CD8-positive, alpha-beta memory T cell (primary cell): ENCODE measurements at regions not wholly inside any gene's neighbourhood (a gene's known extent, or its start where the extent isn't known, plus 50 kb on each side); places are given as distances from the start of the nearest gene placed in this dataset.

Experiments used
- CTCF ChIA-PET: fragments of 350-600 bp; sonication (Branson Sonifier 250); formaldehyde crosslinking; loops from one replicate; lab custom pipeline; 2021; ENCODE audit warnings: antibody characterized with exemption; lab: Charles Lee
- POLR2A ChIA-PET: fragments of 350-600 bp; sonication (Branson Sonifier 250); formaldehyde crosslinking; loops from one replicate; lab custom pipeline; 2021; ENCODE audit warnings: antibody characterized with exemption; lab: Charles Lee
- DNase-seq, 5 donors: peaks; one replicate each; pipeline versions ENCODE4 v3.0.0 to v3.0.0-alpha.2; 2020 to 2022; ENCODE audit warnings: mixed read lengths in 1 of 5
- H3K27ac ChIP-seq: one replicate; pipeline ENCODE4 v1.7.0; 2013; ENCODE audit warnings: low read depth, mild to moderate bottlenecking, low read length, moderate library complexity
- H3K27me3 ChIP-seq: 2 replicates; pipeline ENCODE4 v1.7.0; 2013; ENCODE audit warnings: low read length, mild to moderate bottlenecking; ENCODE audit not compliant: insufficient read depth, poor library complexity, severe bottlenecking
- H3K36me3 ChIP-seq: 2 replicates; pipeline ENCODE4 v1.7.0; 2013; ENCODE audit warnings: mild to moderate bottlenecking, low read length, moderate library complexity; ENCODE audit not compliant: insufficient read depth
- H3K4me1 ChIP-seq: 2 replicates; pipeline ENCODE4 v1.7.0; 2013; ENCODE audit warnings: mild to moderate bottlenecking, low read length, moderate library complexity; ENCODE audit not compliant: insufficient read depth
- H3K4me3 ChIP-seq: 2 replicates; pipeline ENCODE4 v1.7.0; 2013; ENCODE audit warnings: mild to moderate bottlenecking, low read length
- H3K9me3 ChIP-seq: 2 replicates; pipeline ENCODE4 v1.7.0; 2013; ENCODE audit warnings: mild to moderate bottlenecking, low read length
- H3K27ac Mint-ChIP-seq, 8 donors: one replicate each; pipeline ENCODE4 v1.8.0; 2020 to 2021; ENCODE audit warnings: mixed read lengths in 8 of 8, mild to moderate bottlenecking in 6 of 8, inconsistent platforms in 3 of 8, moderate library complexity in 3 of 8
- H3K27me3 Mint-ChIP-seq, 2 donors: one replicate each; pipeline ENCODE4 v1.8.0; 2020 to 2021; ENCODE audit warnings: mixed read lengths in 2 of 2, mild to moderate bottlenecking in 1 of 2, moderate library complexity in 1 of 2
- H3K36me3 Mint-ChIP-seq, 3 donors: one replicate each; pipeline ENCODE4 v1.8.0; 2020 to 2021; ENCODE audit warnings: mixed read lengths in 3 of 3, inconsistent platforms in 1 of 3, mild to moderate bottlenecking in 1 of 3
- H3K4me1 Mint-ChIP-seq, 3 donors: one replicate each; pipeline ENCODE4 v1.8.0; 2020 to 2021; ENCODE audit warnings: mixed read lengths in 3 of 3, inconsistent platforms in 1 of 3, mild to moderate bottlenecking in 1 of 3
- H3K4me3 Mint-ChIP-seq, 7 donors: one replicate each; pipeline ENCODE4 v1.8.0; 2020 to 2021; ENCODE audit warnings: mixed read lengths in 7 of 7, mild to moderate bottlenecking in 6 of 7, moderate library complexity in 4 of 7, inconsistent platforms in 2 of 7
- H3K9me3 Mint-ChIP-seq, 5 donors: one replicate each; pipeline ENCODE4 v1.8.0; 2020 to 2022; ENCODE audit warnings: mixed read lengths in 5 of 5, mild to moderate bottlenecking in 3 of 5, moderate library complexity in 2 of 5, inconsistent platforms in 1 of 5

DNA sequence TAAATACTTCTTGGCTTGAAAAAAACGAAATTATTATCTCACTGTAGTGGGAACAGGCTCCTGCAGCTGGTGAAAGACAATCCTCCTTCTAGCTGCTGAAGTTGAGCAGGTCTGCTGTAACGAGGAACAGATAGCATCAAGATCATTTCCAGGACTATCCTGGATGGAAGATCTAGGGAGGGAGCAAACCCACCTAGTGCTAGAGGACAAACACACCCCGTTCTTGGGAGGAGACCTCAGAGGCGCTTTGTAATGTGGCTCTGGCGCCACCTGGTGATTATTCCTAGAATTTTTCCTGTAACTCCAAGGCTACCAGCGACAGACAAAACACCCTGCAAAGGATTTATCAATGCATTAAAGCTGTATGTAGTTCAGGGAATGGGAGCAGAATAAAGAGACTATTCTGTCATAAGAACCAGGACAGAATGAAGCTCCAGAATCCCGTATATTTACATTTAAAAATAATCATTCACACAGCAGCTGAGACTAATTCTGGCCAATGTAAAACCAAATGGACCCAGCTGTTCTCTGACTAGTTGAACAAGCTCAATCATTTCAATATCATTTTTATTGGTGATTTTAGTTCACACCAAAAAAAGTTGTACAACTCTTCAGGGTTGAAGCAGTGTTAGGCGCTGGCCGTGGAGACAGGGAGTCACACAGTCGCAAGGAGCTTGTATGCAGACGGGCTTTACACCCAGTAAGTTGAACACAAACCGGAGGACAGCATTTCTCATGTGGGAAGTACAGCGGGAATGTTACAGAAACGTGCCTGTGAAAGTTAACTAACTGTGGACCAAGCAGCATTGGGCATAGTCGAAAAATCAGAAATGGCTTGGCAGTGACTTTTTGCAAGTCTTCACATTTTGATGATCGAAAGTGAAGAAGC lies 290.3 kb downstream of the TRIB2 start:
- no peaks in the 10 kb centered on the region for H3K9me3 Mint-ChIP-seq
- H3K27ac Mint-ChIP-seq, result no peak overlapping the region
- CTCF ChIA-PET, result interaction anchor here (0.6 to 3.3 kb wide), 42 partner anchors 9 to 1534 kb away, joined by 3 to 35 read pairs (median 4); partner anchors contain the start of gene TRIB2
- peaks cover 2 to 4% (median 3%) of the 10 kb centered on the region in 3 donors for H3K4me1 Mint-ChIP-seq
- H3K27me3 ChIP-seq, result no peaks in the 10 kb centered on the region
- peaks cover 2 to 14% of the 10 kb centered on the region in 2 donors for H3K27me3 Mint-ChIP-seq
- no peaks in the 10 kb centered on the region for H3K36me3 Mint-ChIP-seq
- H3K9me3 ChIP-seq, result no peaks in the 10 kb centered on the region
- DNase-seq, result peak; percentile 40 to 66 (median 53)
- no peaks in the 10 kb centered on the region for H3K36me3 ChIP-seq
- H3K27ac ChIP-seq, result no peak overlapping the region
- H3K4me3 Mint-ChIP-seq, result no peak overlapping the region
- POLR2A ChIA-PET, result interaction anchor here (0.6 to 1.0 kb wide), 2 partner anchors 287 to 1179 kb away, joined by 3 read pairs; no protein-coding TSS in a partner anchor
- H3K4me1 ChIP-seq, result no peaks in the 10 kb centered on the region
- no peak overlapping the region for H3K4me3 ChIP-seq

DNA sequence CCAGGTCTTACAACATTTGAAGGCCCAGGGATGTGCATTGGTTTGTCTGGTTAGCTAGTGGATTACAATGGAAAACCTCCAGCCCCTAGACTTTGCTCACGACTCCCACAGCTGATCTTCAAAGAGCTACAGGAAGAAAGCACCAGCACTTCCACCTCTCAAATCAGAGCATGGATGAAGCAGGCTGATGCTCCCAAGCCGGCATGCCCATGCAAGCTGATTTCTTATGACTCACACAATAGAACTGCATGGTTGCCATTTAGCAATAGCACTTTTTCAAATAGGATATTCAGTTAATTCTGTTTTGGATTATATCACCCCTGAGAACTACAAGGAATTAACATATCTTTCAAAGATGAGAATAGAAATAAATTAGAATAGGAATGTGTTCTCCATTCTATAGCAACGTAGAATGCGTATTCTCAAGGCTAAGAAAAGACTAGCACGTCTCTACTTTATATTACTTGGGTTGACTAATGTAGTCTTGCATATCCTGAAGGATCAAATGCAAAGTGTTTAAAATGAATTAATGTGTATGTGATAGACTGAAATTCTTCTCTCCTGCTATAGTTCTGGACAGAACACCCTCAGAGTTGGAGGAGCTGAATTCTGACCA lies 292.4 kb downstream of the TRIB2 start:
- Mint-ChIP-seq H3K4me1 (peaks cover 2 to 3% (median 3%) of the 10 kb centered on the region in 3 donors), H3K4me3 (no peak overlapping the region), H3K27ac (no peak overlapping the region), H3K27me3 (peaks cover 5 to 31% of the 10 kb centered on the region in 2 donors), H3K9me3 (no peaks in the 10 kb centered on the region), H3K36me3 (no peaks in the 10 kb centered on the region)
- Histone ChIP-seq H3K36me3 (no peaks in the 10 kb centered on the region), H3K27ac (no peak overlapping the region), H3K27me3 (no peaks in the 10 kb centered on the region), H3K9me3 (no peaks in the 10 kb centered on the region), H3K4me1 (no peaks in the 10 kb centered on the region), H3K4me3 (no peak overlapping the region)
- DNase-seq, result no peak
- ChIA-PET CTCF (interaction anchor here (1.2 kb wide), 1 partner anchor 593 kb away, joined by 3 read pairs; no protein-coding TSS in a partner anchor), POLR2A (no interaction called here)

DNA sequence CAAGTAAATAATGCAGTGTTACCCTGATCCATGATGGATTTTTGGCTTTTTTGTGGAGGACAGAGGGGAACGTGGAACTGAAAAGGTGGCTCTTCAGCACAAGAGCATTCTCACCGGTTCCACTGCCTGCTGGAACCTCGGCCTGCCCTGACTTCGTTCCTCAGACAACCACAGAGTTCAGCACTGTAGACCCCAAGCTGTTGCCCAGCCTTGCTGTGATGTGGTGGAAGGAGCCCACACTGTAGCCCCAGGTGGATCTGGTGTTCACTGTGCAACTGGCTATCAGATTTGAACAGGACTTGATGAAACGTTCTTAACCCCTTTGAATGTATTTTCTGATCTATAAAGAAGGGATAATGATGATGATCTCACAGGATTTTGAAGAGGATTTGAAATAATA lies 293.5 kb downstream of the TRIB2 start:
- Mint-ChIP-seq H3K4me3 (no peak overlapping the region), H3K9me3 (no peaks in the 10 kb centered on the region), H3K27ac (no peak overlapping the region), H3K27me3 (peaks cover 12 to 36% of the 10 kb centered on the region in 2 donors), H3K36me3 (no peaks in the 10 kb centered on the region), H3K4me1 (peaks cover 2 to 3% (median 3%) of the 10 kb centered on the region in 3 donors)
- Histone ChIP-seq H3K9me3 (no peaks in the 10 kb centered on the region), H3K27me3 (peaks cover 7% of the 10 kb centered on the region), H3K4me3 (no peak overlapping the region), H3K27ac (no peak overlapping the region), H3K4me1 (no peaks in the 10 kb centered on the region), H3K36me3 (no peaks in the 10 kb centered on the region)
- CTCF ChIA-PET, result no interaction called here
- no peak for DNase-seq
- POLR2A ChIA-PET, result no interaction called here

DNA sequence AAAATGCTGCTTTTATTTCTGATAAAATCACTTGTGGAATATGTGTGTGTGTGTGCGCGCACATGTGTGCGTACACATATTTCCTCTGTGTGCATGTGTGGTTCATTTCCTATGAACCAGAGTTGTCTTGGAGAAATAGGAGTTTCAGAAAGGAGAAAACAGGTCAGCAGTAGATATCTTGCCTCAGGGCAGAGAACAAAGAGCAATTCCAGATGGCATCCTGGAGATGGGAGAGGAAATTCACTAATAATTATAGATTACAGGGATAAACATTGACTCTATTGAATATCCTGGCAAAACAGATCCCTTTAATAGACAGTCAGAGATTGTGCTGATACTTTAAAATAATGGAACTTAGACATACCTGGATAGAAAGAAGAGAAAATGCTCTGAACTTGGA lies 298.0 kb downstream of the TRIB2 start:
- Mint-ChIP-seq H3K4me1 (no peaks in the 10 kb centered on the region), H3K27me3 (peaks cover 18 to 67% of the 10 kb centered on the region in 2 donors), H3K9me3 (no peaks in the 10 kb centered on the region), H3K36me3 (no peaks in the 10 kb centered on the region), H3K27ac (no peak overlapping the region), H3K4me3 (no peak overlapping the region)
- DNase-seq, result no peak
- CTCF ChIA-PET, result interaction anchor here (0.6 to 3.4 kb wide), 2 partner anchors 8 to 66 kb away, joined by 4 to 12 read pairs; no protein-coding TSS in a partner anchor
- H3K27me3 ChIP-seq, result peaks cover 7% of the 10 kb centered on the region
- H3K27ac ChIP-seq, result no peak overlapping the region
- no peaks in the 10 kb centered on the region for H3K4me1 ChIP-seq
- POLR2A ChIA-PET, result no interaction called here
- H3K4me3 ChIP-seq, result no peak overlapping the region
- no peaks in the 10 kb centered on the region for H3K36me3 ChIP-seq
- H3K9me3 ChIP-seq, result no peaks in the 10 kb centered on the region

DNA sequence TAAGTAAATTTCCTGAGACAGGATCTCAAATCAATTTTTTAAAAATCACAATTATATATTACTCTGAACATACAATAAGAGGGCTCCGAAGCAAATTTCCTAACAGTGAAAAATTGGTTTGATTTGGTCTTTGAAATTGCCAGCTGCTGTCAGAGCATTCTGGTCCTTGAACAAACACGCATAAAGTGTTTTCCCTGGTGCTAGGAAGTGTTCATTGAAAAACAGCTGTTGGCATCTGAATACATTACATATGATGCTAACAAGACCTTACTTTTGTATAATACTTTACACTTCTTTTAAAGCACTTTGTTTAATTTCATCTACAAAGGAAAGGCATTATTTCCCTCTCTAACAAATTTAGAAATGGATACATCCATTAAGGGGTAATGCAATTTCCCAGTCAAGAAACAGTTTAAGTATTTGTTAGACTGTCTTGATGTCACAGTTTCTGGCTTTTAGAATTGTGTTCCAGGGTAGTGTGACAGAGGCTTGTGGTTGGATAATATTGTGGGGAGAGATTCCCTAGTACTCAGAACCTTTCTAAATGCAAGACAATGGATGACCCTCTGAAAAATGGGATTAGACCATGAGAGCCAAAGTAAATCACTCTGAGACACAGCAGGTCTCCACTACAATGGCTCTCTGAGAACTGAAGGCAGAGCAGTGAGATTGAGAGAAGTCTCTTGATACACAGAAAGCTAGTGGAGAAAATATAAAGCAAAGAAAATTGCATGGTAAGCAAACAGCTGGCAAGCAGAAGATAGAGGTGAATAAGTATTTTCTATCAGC lies 299.0 kb downstream of the TRIB2 start:
- ChIA-PET CTCF (interaction anchor here (0.6 to 3.4 kb wide), 2 partner anchors 9 to 65 kb away, joined by 4 to 12 read pairs; no protein-coding TSS in a partner anchor), POLR2A (no interaction called here)
- H3K27me3 ChIP-seq, result peaks cover 7% of the 10 kb centered on the region

DNA sequence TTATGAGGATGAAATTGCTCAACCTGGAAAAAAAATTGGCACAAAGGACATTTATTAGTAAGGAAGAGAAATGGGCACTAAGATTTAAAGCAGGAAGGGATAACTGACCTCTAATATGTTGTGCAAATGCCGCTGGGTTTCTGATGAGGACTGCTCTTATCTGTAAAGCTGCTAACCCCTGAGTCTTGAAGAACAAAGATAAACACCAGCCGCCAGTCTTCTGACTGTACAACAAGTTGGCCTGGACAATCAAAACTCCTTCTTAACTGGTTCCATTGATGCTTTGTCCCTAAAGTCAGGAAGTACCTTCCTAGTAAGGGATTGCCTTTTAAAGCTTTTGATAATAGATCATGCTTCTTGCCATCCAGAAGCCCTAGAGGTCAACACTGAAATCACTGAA lies 301.8 kb downstream of the TRIB2 start:
- POLR2A ChIA-PET, result no interaction called here
- DNase-seq, result no peak
- no peaks in the 10 kb centered on the region for H3K36me3 Mint-ChIP-seq
- H3K4me1 Mint-ChIP-seq, result no peaks in the 10 kb centered on the region
- peaks cover 7% of the 10 kb centered on the region for H3K27me3 ChIP-seq
- peaks cover 16 to 68% of the 10 kb centered on the region in 2 donors for H3K27me3 Mint-ChIP-seq
- CTCF ChIA-PET, result interaction anchor here (3.4 kb wide), 1 partner anchor 12 kb away, joined by 12 read pairs; no protein-coding TSS in a partner anchor
- H3K27ac Mint-ChIP-seq, result no peak overlapping the region
- no peaks in the 10 kb centered on the region for H3K9me3 Mint-ChIP-seq
- no peaks in the 10 kb centered on the region for H3K36me3 ChIP-seq
- H3K4me3 ChIP-seq, result no peak overlapping the region
- H3K4me1 ChIP-seq, result no peaks in the 10 kb centered on the region
- H3K4me3 Mint-ChIP-seq, result no peak overlapping the region
- H3K27ac ChIP-seq, result no peak overlapping the region
- H3K9me3 ChIP-seq, result no peaks in the 10 kb centered on the region

More for the DNA sequence above, 299.0 kb downstream of the TRIB2 start:
- Mint-ChIP-seq H3K4me1 (no peaks in the 10 kb centered on the region), H3K27ac (no peak overlapping the region), H3K27me3 (peaks cover 18 to 68% of the 10 kb centered on the region in 2 donors), H3K36me3 (no peaks in the 10 kb centered on the region), H3K9me3 (no peaks in the 10 kb centered on the region), H3K4me3 (no peak overlapping the region)
- Histone ChIP-seq H3K27ac (no peak overlapping the region), H3K36me3 (no peaks in the 10 kb centered on the region), H3K9me3 (no peaks in the 10 kb centered on the region), H3K4me3 (no peak overlapping the region), H3K4me1 (no peaks in the 10 kb centered on the region)
- no peak for DNase-seq

DNA sequence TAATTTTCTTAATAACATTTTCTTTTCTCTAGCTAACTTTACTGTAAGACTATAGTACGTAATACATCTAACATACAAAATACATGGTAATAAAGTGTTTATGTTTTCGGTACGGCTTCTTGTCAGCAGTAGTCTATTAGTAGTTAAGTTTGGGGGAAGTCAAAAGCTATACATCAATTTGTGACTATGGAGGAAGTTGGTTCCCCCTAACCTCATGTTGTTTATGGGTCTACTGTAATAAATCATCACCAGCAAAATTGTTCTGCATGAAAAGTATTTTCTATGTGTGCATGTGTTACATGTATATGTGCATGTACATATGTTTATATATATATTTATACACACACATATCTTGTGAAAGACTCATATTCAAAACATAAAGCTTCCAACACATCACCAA lies 303.0 kb downstream of the TRIB2 start:
- CTCF ChIA-PET, result interaction anchor here (3.6 kb wide), 1 partner anchor 13 kb away, joined by 13 read pairs; no protein-coding TSS in a partner anchor
- no peak for DNase-seq
- Mint-ChIP-seq H3K36me3 (no peaks in the 10 kb centered on the region), H3K27me3 (peaks cover 10 to 69% of the 10 kb centered on the region in 2 donors), H3K4me1 (no peaks in the 10 kb centered on the region), H3K27ac (no peak overlapping the region), H3K9me3 (no peaks in the 10 kb centered on the region), H3K4me3 (no peak overlapping the region)
- no peaks in the 10 kb centered on the region for H3K36me3 ChIP-seq
- H3K4me1 ChIP-seq, result no peaks in the 10 kb centered on the region
- H3K27ac ChIP-seq, result no peak overlapping the region
- H3K9me3 ChIP-seq, result no peaks in the 10 kb centered on the region
- no peak overlapping the region for H3K4me3 ChIP-seq
- POLR2A ChIA-PET, result no interaction called here
- H3K27me3 ChIP-seq, result peaks cover 5% of the 10 kb centered on the region
